ENCODE measurements at regions not wholly inside any gene's neighbourhood (a gene's known extent, or its start where the extent isn't known, plus 50 kb on each side); places are given as distances from the start of the nearest gene placed in this dataset.

DNA sequence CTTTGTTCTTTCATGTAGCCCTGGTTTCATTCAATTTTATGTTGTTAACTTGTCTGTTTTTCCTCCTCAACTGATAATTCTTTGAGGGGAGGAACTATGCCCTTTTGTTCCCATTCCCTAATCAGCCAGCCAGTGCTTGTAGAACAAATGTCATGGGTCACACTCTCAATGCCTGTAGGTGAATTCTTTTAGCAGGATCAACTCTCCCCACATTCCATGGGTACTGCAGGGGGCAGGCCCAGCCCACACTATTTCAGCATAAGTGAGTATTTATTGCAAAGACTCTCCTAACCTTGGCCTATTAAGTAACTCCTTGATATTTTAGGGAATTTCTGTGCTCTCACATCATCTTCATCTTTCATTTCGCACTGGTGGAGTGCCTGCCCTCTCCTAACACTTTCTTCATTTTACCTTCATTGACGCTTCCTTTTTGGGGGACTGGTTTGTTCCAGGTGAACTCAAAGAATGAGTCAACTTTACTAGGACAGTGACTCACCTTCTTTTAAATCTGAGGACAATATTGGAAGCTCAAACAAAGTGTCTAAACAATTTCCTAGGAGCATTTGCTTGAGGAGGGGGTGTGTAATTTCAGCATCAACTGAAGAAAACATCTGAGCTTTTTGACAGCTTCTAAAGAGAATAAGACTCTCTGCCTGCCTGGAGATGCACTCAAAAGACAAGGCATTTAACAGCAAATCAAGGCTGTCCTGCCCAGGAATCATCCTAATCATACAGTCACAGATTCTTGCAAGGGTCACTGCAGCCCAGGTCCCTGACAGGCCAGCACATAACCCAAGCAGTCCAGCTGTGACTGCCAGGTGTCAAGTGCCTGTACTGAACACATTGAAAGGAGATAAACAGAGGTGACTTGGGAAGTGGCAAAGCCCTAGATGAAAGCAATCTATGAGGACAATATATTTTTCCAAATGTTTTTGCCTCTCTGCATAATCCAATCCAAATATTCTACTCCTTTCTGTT lies 208.8 kb upstream of the ADRA1D start:
- TF ChIP-seq, protein P1, sequence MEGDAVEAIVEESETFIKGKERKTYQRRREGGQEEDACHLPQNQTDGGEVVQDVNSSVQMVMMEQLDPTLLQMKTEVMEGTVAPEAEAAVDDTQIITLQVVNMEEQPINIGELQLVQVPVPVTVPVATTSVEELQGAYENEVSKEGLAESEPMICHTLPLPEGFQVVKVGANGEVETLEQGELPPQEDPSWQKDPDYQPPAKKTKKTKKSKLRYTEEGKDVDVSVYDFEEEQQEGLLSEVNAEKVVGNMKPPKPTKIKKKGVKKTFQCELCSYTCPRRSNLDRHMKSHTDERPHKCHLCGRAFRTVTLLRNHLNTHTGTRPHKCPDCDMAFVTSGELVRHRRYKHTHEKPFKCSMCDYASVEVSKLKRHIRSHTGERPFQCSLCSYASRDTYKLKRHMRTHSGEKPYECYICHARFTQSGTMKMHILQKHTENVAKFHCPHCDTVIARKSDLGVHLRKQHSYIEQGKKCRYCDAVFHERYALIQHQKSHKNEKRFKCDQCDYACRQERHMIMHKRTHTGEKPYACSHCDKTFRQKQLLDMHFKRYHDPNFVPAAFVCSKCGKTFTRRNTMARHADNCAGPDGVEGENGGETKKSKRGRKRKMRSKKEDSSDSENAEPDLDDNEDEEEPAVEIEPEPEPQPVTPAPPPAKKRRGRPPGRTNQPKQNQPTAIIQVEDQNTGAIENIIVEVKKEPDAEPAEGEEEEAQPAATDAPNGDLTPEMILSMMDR (IDR thresholded peaks at IDR 0.05; ENCODE audit: poor library complexity, severe bottlenecking) = no peak
- TF ChIP-seq POLR2AphosphoS5 (IDR thresholded peaks at IDR 0.05) (no peak), SMC3 (conservative IDR thresholded peaks at IDR 0.05; ENCODE audit: poor library complexity) (no peak), RAD21 (conservative IDR thresholded peaks at IDR 0.05) (no peak), TAF1 (IDR thresholded peaks at IDR 0.05; ENCODE audit: low read depth) (no peak), REST (IDR thresholded peaks at IDR 0.05; ENCODE audit: borderline replicate concordance) (no peak), EZH2 (IDR thresholded peaks at IDR 0.05; ENCODE audit: borderline replicate concordance, insufficient read depth, low read length, poor library complexity, severe bottlenecking) (no peak)
